ENCODE measurements at regions not wholly inside any gene's neighbourhood (a gene's known extent, or its start where the extent isn't known, plus 50 kb on each side); places are given as distances from the start of the nearest gene placed in this dataset.

GRCh38 chr18:5779922-5780321, 115.4 kb downstream of the TMEM200C start:
- H3K4me3 ChIP-seq (ENCODE audit: low read depth, low read length) = no peak overlapping the region
- no peak for DNase-seq (ENCODE audit: low read depth)
- no peak for TF ChIP-seq CTCF (IDR thresholded peaks at IDR 0.05; ENCODE audit: insufficient read depth, low read depth, low read length)

- TF ChIP-seq CTCF (IDR thresholded peaks at IDR 0.05; ENCODE audit: insufficient read depth, low read depth, low read length) = no peak
- no peak for DNase-seq (ENCODE audit: low read depth)
Measured at GRCh38 chr18:5772306-5773105, 122.8 kb downstream of the TMEM200C start.

GRCh38 chr18:5771343-5771742, 124.0 kb downstream of the TMEM200C start:
- no peak for DNase-seq (ENCODE audit: low read depth)
- no peak overlapping the region for H3K4me3 ChIP-seq (ENCODE audit: low read depth, low read length)
- no peak for TF ChIP-seq CTCF (IDR thresholded peaks at IDR 0.05; ENCODE audit: insufficient read depth, low read depth, low read length)

More at GRCh38 chr18:5772306-5773105, 122.8 kb downstream of the TMEM200C start:
- H3K4me3 ChIP-seq (ENCODE audit: low read depth, low read length) = no peak overlapping the region

GRCh38 chr18:5770176-5770575, 125.1 kb downstream of the TMEM200C start:
- no peak for DNase-seq (ENCODE audit: low read depth)
- no peak overlapping the region for H3K4me3 ChIP-seq (ENCODE audit: low read depth, low read length)
- TF ChIP-seq CTCF (IDR thresholded peaks at IDR 0.05; ENCODE audit: insufficient read depth, low read depth, low read length) = no peak

- H3K4me3 ChIP-seq (ENCODE audit: low read depth, low read length) = no peak overlapping the region
- no peak for TF ChIP-seq CTCF (IDR thresholded peaks at IDR 0.05; ENCODE audit: insufficient read depth, low read depth, low read length)
- no peak for DNase-seq (ENCODE audit: low read depth)
Measured at GRCh38 chr18:5768454-5768853, 126.9 kb downstream of the TMEM200C start.

- no peak for TF ChIP-seq CTCF (IDR thresholded peaks at IDR 0.05; ENCODE audit: insufficient read depth, low read depth, low read length)
- no peak overlapping the region for H3K4me3 ChIP-seq (ENCODE audit: low read depth, low read length)
Measured at GRCh38 chr18:5759194-5759593, 136.1 kb downstream of the TMEM200C start.

GRCh38 chr18:5756823-5757222, 138.5 kb downstream of the TMEM200C start:
- no peak overlapping the region for H3K4me3 ChIP-seq (ENCODE audit: low read depth, low read length)
- DNase-seq (ENCODE audit: low read depth) = no peak
- TF ChIP-seq CTCF (IDR thresholded peaks at IDR 0.05; ENCODE audit: insufficient read depth, low read depth, low read length) = no peak

More at GRCh38 chr18:5759194-5759593, 136.1 kb downstream of the TMEM200C start:
- no peak for DNase-seq (ENCODE audit: low read depth)

Measured in fibroblast of villous mesenchyme (primary cell).